ENCODE measurements at regions not wholly inside any gene's neighbourhood (a gene's known extent, or its start where the extent isn't known, plus 50 kb on each side); places are given as distances from the start of the nearest gene placed in this dataset.

DNA sequence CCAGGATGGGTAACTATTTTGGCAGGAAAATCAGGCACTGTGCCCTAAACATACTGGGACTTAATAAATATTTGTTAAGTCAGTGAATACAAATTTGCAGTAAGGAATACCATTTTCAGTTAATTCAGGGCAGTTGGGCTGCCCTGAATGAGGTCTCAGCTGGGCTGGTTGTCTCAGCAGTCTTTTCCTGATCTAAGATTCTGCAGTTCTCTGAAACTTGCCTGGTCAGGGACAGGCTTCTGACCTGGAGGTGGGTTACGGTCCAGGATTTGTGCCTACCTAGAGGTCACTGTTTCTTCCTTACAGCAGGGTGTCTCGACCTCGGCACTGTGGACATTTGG lies 160.6 kb downstream of the KTN1 start:
- no peak for ATAC-seq
- no peak overlapping the region for H3K4me2 ChIP-seq
- no peaks in the 10 kb centered on the region for H3K79me2 ChIP-seq (replicated peaks; ENCODE audit: insufficient read depth)
- Mint-ChIP-seq H3K27me3 (ENCODE audit: insufficient read depth, low read depth, poor library complexity) (peaks cover 3% of the 10 kb centered on the region), H3K27ac (no peak overlapping the region), H3K4me3 (no peak overlapping the region), H3K9me3 (no peaks in the 10 kb centered on the region), H3K4me1 (peaks cover 3% of the 10 kb centered on the region; the same call in 1 of the 3 replicates), H3K36me3 (ENCODE audit: low read depth) (no peaks in the 10 kb centered on the region)
- DNase-seq (ENCODE audit: low spot score), result no peak
- H3K27ac ChIP-seq (ENCODE audit: low read depth), result no peak overlapping the region
- peak overlapping the region; percentile 56; the same call in 1 of the 2 replicates for H2AFZ ChIP-seq
- H4K20me1 ChIP-seq (replicated peaks; ENCODE audit: insufficient read depth), result no peaks in the 10 kb centered on the region
- H3K4me3 ChIP-seq, result no peak overlapping the region
- no peaks in the 10 kb centered on the region for H3K27me3 ChIP-seq (ENCODE audit: insufficient read depth)
- no peaks in the 10 kb centered on the region for H3F3A ChIP-seq (replicated peaks; ENCODE audit: low read depth)
- H3K4me1 ChIP-seq (ENCODE audit: insufficient read depth), result no peaks in the 10 kb centered on the region
- peaks cover 5% of the 10 kb centered on the region; the same call in 1 of the 2 replicates for H3K9me2 ChIP-seq (ENCODE audit: insufficient read depth)
- H3K36me3 ChIP-seq (ENCODE audit: insufficient read depth), result no peaks in the 10 kb centered on the region
- TF ChIP-seq, protein P1, sequence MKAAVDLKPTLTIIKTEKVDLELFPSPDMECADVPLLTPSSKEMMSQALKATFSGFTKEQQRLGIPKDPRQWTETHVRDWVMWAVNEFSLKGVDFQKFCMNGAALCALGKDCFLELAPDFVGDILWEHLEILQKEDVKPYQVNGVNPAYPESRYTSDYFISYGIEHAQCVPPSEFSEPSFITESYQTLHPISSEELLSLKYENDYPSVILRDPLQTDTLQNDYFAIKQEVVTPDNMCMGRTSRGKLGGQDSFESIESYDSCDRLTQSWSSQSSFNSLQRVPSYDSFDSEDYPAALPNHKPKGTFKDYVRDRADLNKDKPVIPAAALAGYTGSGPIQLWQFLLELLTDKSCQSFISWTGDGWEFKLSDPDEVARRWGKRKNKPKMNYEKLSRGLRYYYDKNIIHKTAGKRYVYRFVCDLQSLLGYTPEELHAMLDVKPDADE (IDR thresholded peaks at IDR 0.05), result no peak
- TF ChIP-seq STAT1 (IDR thresholded peaks at IDR 0.05; ENCODE audit: unreplicated experiment) (no peak), EZH2phosphoT487 (IDR thresholded peaks at IDR 0.05; ENCODE audit: unreplicated experiment) (no peak)
- TF ChIP-seq, protein P2, sequence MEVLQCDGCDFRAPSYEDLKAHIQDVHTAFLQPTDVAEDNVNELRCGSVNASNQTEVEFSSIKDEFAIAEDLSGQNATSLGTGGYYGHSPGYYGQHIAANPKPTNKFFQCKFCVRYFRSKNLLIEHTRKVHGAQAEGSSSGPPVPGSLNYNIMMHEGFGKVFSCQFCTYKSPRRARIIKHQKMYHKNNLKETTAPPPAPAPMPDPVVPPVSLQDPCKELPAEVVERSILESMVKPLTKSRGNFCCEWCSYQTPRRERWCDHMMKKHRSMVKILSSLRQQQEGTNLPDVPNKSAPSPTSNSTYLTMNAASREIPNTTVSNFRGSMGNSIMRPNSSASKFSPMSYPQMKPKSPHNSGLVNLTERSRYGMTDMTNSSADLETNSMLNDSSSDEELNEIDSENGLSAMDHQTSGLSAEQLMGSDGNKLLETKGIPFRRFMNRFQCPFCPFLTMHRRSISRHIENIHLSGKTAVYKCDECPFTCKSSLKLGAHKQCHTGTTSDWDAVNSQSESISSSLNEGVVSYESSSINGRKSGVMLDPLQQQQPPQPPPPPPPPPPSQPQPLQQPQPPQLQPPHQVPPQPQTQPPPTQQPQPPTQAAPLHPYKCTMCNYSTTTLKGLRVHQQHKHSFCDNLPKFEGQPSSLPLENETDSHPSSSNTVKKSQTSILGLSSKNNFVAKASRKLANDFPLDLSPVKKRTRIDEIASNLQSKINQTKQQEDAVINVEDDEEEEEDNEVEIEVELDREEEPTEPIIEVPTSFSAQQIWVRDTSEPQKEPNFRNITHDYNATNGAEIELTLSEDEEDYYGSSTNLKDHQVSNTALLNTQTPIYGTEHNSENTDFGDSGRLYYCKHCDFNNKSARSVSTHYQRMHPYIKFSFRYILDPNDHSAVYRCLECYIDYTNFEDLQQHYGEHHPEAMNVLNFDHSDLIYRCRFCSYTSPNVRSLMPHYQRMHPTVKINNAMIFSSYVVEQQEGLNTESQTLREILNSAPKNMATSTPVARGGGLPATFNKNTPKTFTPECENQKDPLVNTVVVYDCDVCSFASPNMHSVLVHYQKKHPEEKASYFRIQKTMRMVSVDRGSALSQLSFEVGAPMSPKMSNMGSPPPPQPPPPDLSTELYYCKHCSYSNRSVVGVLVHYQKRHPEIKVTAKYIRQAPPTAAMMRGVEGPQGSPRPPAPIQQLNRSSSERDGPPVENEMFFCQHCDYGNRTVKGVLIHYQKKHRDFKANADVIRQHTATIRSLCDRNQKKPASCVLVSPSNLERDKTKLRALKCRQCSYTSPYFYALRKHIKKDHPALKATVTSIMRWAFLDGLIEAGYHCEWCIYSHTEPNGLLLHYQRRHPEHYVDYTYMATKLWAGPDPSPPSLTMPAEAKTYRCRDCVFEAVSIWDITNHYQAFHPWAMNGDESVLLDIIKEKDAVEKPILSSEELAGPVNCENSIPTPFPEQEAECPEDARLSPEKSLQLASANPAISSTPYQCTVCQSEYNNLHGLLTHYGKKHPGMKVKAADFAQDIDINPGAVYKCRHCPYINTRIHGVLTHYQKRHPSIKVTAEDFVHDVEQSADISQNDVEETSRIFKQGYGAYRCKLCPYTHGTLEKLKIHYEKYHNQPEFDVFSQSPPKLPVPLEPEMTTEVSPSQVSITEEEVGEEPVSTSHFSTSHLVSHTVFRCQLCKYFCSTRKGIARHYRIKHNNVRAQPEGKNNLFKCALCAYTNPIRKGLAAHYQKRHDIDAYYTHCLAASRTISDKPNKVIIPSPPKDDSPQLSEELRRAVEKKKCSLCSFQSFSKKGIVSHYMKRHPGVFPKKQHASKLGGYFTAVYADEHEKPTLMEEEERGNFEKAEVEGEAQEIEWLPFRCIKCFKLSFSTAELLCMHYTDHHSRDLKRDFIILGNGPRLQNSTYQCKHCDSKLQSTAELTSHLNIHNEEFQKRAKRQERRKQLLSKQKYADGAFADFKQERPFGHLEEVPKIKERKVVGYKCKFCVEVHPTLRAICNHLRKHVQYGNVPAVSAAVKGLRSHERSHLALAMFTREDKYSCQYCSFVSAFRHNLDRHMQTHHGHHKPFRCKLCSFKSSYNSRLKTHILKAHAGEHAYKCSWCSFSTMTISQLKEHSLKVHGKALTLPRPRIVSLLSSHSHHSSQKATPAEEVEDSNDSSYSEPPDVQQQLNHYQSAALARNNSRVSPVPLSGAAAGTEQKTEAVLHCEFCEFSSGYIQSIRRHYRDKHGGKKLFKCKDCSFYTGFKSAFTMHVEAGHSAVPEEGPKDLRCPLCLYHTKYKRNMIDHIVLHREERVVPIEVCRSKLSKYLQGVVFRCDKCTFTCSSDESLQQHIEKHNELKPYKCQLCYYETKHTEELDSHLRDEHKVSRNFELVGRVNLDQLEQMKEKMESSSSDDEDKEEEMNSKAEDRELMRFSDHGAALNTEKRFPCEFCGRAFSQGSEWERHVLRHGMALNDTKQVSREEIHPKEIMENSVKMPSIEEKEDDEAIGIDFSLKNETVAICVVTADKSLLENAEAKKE (CRISPR knock-in tag; IDR thresholded peaks at IDR 0.05), result no peak

GRCh38 chr14:55741240-55741639 lies 161.2 kb downstream of the KTN1 start:
- no peak overlapping the region for H3K27ac ChIP-seq (ENCODE audit: low read depth)
- TF ChIP-seq STAT1 (IDR thresholded peaks at IDR 0.05; ENCODE audit: unreplicated experiment) (no peak), ZNF114 (CRISPR knock-in tag; IDR thresholded peaks at IDR 0.05) (no peak), CREB1 (CRISPR knock-in tag; IDR thresholded peaks at IDR 0.05; ENCODE audit: low read depth) (no peak), EZH2 (IDR thresholded peaks at IDR 0.05; ENCODE audit: low read depth, unreplicated experiment) (no peak)
- TF ChIP-seq, protein P1 (IDR thresholded peaks at IDR 0.05), result no peak
- TF ChIP-seq, protein P3, sequence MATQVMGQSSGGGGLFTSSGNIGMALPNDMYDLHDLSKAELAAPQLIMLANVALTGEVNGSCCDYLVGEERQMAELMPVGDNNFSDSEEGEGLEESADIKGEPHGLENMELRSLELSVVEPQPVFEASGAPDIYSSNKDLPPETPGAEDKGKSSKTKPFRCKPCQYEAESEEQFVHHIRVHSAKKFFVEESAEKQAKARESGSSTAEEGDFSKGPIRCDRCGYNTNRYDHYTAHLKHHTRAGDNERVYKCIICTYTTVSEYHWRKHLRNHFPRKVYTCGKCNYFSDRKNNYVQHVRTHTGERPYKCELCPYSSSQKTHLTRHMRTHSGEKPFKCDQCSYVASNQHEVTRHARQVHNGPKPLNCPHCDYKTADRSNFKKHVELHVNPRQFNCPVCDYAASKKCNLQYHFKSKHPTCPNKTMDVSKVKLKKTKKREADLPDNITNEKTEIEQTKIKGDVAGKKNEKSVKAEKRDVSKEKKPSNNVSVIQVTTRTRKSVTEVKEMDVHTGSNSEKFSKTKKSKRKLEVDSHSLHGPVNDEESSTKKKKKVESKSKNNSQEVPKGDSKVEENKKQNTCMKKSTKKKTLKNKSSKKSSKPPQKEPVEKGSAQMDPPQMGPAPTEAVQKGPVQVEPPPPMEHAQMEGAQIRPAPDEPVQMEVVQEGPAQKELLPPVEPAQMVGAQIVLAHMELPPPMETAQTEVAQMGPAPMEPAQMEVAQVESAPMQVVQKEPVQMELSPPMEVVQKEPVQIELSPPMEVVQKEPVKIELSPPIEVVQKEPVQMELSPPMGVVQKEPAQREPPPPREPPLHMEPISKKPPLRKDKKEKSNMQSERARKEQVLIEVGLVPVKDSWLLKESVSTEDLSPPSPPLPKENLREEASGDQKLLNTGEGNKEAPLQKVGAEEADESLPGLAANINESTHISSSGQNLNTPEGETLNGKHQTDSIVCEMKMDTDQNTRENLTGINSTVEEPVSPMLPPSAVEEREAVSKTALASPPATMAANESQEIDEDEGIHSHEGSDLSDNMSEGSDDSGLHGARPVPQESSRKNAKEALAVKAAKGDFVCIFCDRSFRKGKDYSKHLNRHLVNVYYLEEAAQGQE (IDR thresholded peaks at IDR 0.05; ENCODE audit: unreplicated experiment), result no peak

More at GRCh38 chr14:55741240-55741639, 161.2 kb downstream of the KTN1 start:
- Histone ChIP-seq H3K9me2 (ENCODE audit: insufficient read depth) (no peaks in the 10 kb centered on the region), H3K4me1 (ENCODE audit: insufficient read depth) (no peaks in the 10 kb centered on the region), H3F3A (replicated peaks; ENCODE audit: low read depth) (no peaks in the 10 kb centered on the region), H3K4me2 (no peak overlapping the region), H3K79me2 (replicated peaks; ENCODE audit: insufficient read depth) (no peaks in the 10 kb centered on the region), H3K27me3 (ENCODE audit: insufficient read depth) (no peaks in the 10 kb centered on the region), H3K36me3 (ENCODE audit: insufficient read depth) (no peaks in the 10 kb centered on the region), H4K20me1 (replicated peaks; ENCODE audit: insufficient read depth) (no peaks in the 10 kb centered on the region), H3K4me3 (no peak overlapping the region), H2AFZ (no peak overlapping the region)
- no peaks in the 10 kb centered on the region for H3K36me3 Mint-ChIP-seq (ENCODE audit: low read depth)
- peaks cover 3% of the 10 kb centered on the region for H3K27me3 Mint-ChIP-seq (ENCODE audit: insufficient read depth, low read depth, poor library complexity)
- H3K9me3 Mint-ChIP-seq, result no peaks in the 10 kb centered on the region
- H3K4me3 Mint-ChIP-seq, result no peak overlapping the region
- H3K4me1 Mint-ChIP-seq, result peaks cover 3% of the 10 kb centered on the region; the same call in 1 of the 3 replicates
- DNase-seq (ENCODE audit: low spot score), result no peak
- no peak for ATAC-seq
- H3K27ac Mint-ChIP-seq, result no peak overlapping the region

Measured in GM23338 (cell line).